Heart left ventricle (tissue), 16 donors: ENCODE measurements at regions not wholly inside any gene's neighbourhood (a gene's known extent, or its start where the extent isn't known, plus 50 kb on each side); places are given as distances from the start of the nearest gene placed in this dataset.

Experiments used
- ATAC-seq, 4 donors: fragments of 200-7000 bp; cut with Tn5 transposase; one replicate each; pipeline ENCODE4 v1.9.1; 2020 to 2022; ENCODE audit warnings: moderate library complexity in 4 of 4, mild to moderate bottlenecking in 3 of 4, moderate number of reproducible peaks in 1 of 4
- DNase-seq, 5 donors: peaks; one replicate each; pipeline ENCODE4 v3.0.0-alpha.2; 2020
- H3K27ac ChIP-seq, 12 donors: fragments of 200-600 bp; sonication (generic) in 4 of 12; one replicate each; pipeline versions ENCODE4 v1.5.0 to v1.8.0; 2016 to 2022; ENCODE audit warnings: mild to moderate bottlenecking in 2 of 12
- H3K27me3 ChIP-seq, 9 donors: fragments of 200-600 bp; sonication (generic) in 2 of 9; one replicate each; pipeline versions ENCODE4 v1.5.1 to v1.8.0; 2016 to 2022; ENCODE audit warnings: mild to moderate bottlenecking in 3 of 9
- H3K36me3 ChIP-seq, 9 donors: fragments of 200-600 bp; sonication (generic) in 2 of 9; one replicate each; pipeline versions ENCODE4 v1.5.0 to v1.8.0; 2018 to 2022; ENCODE audit warnings: mild to moderate bottlenecking in 2 of 9
- H3K4me1 ChIP-seq, 12 donors: fragments of 200-600 bp; sonication (generic) in 4 of 12; one replicate each; pipeline versions ENCODE4 v1.5.0 to v1.8.0; 2016 to 2022; ENCODE audit warnings: mild to moderate bottlenecking in 3 of 12
- H3K4me3 ChIP-seq, 12 donors: fragments of 200-600 bp; sonication (generic) in 4 of 12; one replicate each; pipeline versions ENCODE4 v1.5.0 to v1.8.0; 2017 to 2022; ENCODE audit warnings: mild to moderate bottlenecking in 9 of 12, moderate library complexity in 4 of 12
- H3K9me3 ChIP-seq, 12 donors: fragments of 200-600 bp; sonication (generic) in 4 of 12; one replicate each; pipeline versions ENCODE4 v1.5.0 to v1.8.0; 2016 to 2022; ENCODE audit warnings: mild to moderate bottlenecking in 1 of 12
- POLR2A ChIP-seq, 2 donors: fragments of 450-650 bp; IDR thresholded peaks; one replicate each; pipeline ENCODE4 v1.6.1; 2017; ENCODE audit warnings: antibody characterized with exemption in 2 of 2, mild to moderate bottlenecking in 2 of 2, moderate library complexity in 2 of 2
- WGBS, 4 donors: extraction: QIAGEN DNeasy Blood & Tissue Kit in 2 of 4; methylation state at CpG; one replicate each; pipeline versions ENCODE4 v1.1.5 to v1.1.7; 2013 to 2018; 5-methylcytosine and 5-hydroxymethylcytosine counted together
- intact Hi-C, 10 donors: fragments of 100-400 bp; cut with DNase I; formaldehyde crosslinking; loops; one replicate each; pipeline versions ENCODE4 v1.11.1 to v1.14.2; 2022
- TF ChIP-seq, protein P1 (sequence below), 12 donors: fragments of 200-600 bp; sonication (generic) in 4 of 12; IDR thresholded peaks; one replicate each; pipeline versions ENCODE4 v1.5.0 to v1.8.0; 2018 to 2022; ENCODE audit warnings: antibody characterized with exemption in 12 of 12, mild to moderate bottlenecking in 5 of 12
- donor health status: ischemic (EF 13 %, LVEDD 7.1; RV severe dilation, severe dysfunction).
- donor health status: healthy with polysubstance abuse.
- donor health status: DM: no; HTN: yes; CAD: no.
- donor health status: DM: no; HTN: no; CAD: no.
- donor health status: ischemic (EF 25% LVEDD 6.9; RV normal size, moderate dysfunction).
- donor health status: ischemic (EF 25% LVEDD 5.7; RV mildly dilated, moderate dysfunction).
- donor health status: healthy.
- donor health status: DM: yes; HTN: yes; CAD: no.
- donor health status: ischemic (EF 35%, LVEDD 5.7; RV mildly dilated, moderate dysfunction).
- donor health status: nonischemic (EF 11% LVEDD 7.7; RV severe dilation, severe dysfunction).
- donor health status: DM: yes; HTN: yes; CAD: no.
- donor health status: PGD.
- donor health status: ischemic (EF 29% LVEDD 5.4; RV normal size, mild dysfunction).
- donor health status: nonischemic (EF 23%, LVEDD 6.1; RV moderate dilation, normal function).

DNA sequence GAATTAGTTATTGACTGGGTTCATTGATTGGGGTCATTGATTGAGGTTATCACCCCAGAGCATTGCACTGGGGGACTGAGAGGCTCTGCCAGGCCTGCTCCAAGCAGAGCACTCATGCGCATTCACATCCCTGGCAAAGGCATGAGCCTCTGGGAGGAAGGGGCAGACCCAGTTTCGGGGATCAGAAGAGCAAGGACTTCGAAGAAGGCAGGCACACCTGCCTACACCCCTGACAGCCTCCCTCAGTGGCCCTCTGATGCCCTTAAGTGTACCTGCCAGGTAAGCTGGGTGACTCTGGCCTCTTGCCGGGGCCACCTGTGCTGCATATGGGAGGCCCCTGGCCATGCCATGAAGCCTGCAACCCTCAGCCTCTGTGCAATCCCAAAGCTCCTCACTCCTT is 181.1 kb downstream of the PTPN20 start:
- Histone ChIP-seq H3K27ac (no peak overlapping the region), H3K4me1 (peaks cover 0 to 4% (median 0%) of the 10 kb centered on the region in 12 donors), H3K4me3 (no peak overlapping the region), H3K9me3 (no peaks in the 10 kb centered on the region), H3K27me3 (no peaks in the 10 kb centered on the region), H3K36me3 (no peaks in the 10 kb centered on the region)
- intact Hi-C loops: no loop called here
- DNase-seq (no peak), ATAC-seq (no peak)
- TF ChIP-seq, protein P1, sequence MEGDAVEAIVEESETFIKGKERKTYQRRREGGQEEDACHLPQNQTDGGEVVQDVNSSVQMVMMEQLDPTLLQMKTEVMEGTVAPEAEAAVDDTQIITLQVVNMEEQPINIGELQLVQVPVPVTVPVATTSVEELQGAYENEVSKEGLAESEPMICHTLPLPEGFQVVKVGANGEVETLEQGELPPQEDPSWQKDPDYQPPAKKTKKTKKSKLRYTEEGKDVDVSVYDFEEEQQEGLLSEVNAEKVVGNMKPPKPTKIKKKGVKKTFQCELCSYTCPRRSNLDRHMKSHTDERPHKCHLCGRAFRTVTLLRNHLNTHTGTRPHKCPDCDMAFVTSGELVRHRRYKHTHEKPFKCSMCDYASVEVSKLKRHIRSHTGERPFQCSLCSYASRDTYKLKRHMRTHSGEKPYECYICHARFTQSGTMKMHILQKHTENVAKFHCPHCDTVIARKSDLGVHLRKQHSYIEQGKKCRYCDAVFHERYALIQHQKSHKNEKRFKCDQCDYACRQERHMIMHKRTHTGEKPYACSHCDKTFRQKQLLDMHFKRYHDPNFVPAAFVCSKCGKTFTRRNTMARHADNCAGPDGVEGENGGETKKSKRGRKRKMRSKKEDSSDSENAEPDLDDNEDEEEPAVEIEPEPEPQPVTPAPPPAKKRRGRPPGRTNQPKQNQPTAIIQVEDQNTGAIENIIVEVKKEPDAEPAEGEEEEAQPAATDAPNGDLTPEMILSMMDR (IDR thresholded peaks at IDR 0.05): no peak
- TF ChIP-seq POLR2A (IDR thresholded peaks at IDR 0.05): no peak
- WGBS, 4 donors: 94 to 100% (median 97%) methylated on average over 4 of the region's 4 CpGs

DNA sequence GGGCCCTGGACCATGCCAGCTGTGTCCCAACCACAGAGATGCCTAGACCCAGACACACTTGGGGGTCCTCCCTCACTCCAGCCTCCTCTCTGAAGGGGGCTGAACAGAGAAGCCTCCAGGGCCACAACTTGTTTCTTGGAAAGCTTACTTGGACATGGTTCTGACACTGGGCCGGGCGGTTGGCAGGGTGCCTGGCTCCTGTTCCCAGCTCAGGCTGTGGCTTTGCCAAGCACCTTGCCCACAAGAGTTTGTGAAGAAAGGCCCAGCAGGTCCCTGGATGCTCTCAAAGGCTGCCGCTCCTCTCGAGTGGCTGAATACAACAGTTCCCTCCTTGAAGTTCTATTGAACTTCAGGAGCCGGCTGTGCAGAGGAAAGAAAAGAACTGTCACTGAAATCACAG is 181.6 kb downstream of the PTPN20 start:
- intact Hi-C loops: no loop called here

DNA sequence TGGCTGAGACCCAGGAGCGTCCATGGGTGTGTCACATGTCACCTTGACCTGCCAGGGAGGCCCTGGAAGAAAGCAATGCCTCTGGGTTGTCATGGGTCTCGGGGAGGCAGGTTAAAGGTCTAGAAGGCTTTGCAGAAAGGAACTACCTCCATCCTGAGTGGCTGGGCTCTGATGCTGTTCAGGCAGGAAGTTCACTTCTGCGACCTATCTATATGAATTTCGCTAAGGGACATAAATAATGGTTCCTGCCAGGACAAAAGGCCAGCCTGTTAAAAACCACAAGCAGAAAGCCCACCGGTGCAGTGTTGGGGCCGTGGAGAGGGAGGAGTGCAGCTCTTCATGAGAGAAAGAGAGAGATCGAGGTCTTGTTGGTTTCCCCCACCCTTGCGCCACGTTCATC is 182.9 kb downstream of the PTPN20 start:
- TF ChIP-seq POLR2A (IDR thresholded peaks at IDR 0.05): no peak
- TF ChIP-seq, protein P1 (IDR thresholded peaks at IDR 0.05): no peak
- ATAC-seq: no peak

More for the DNA sequence above, 181.6 kb downstream of the PTPN20 start:
- no peak for TF ChIP-seq POLR2A (IDR thresholded peaks at IDR 0.05)
- TF ChIP-seq, protein P1 (IDR thresholded peaks at IDR 0.05): no peak
- ATAC-seq: peak in 3 of 4 donors; percentile 47 to 80 (median 70)
- H3K9me3 ChIP-seq: no peaks in the 10 kb centered on the region
- no peak overlapping the region for H3K27ac ChIP-seq
- peaks cover 0 to 4% (median 0%) of the 10 kb centered on the region in 12 donors for H3K4me1 ChIP-seq
- no peaks in the 10 kb centered on the region for H3K27me3 ChIP-seq
- H3K36me3 ChIP-seq: no peaks in the 10 kb centered on the region
- WGBS, 4 donors: 62 to 72% (median 65%) methylated on average over 3 to 5 of the region's 5 CpGs
- H3K4me3 ChIP-seq: no peak overlapping the region
- peak in 3 of 5 donors; percentile 48 to 72 (median 57) for DNase-seq

DNA sequence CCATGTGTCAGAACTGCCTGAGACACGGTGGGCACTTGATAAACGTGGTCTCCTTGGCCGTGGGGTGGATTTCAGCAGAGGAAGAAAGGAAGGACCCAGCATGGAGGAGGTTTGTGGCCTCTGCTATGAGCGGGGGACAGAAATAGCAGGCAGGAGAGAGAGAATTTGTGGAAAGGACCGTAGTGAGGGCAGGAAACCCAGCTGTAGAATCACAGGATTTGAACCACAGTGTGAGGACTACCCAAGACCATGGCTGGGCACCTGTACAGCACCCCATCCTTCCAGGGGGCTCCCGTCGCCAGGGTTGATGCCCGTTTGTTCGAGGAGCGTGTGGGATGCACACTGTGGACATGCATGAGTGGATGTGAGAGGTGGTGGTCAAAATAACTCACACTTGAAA is 183.4 kb downstream of the PTPN20 start:
- Histone ChIP-seq H3K27me3 (no peaks in the 10 kb centered on the region), H3K4me1 (no peaks in the 10 kb centered on the region), H3K27ac (no peak overlapping the region), H3K4me3 (no peak overlapping the region), H3K9me3 (no peaks in the 10 kb centered on the region), H3K36me3 (no peaks in the 10 kb centered on the region)
- ATAC-seq (no peak), DNase-seq (no peak)
- TF ChIP-seq, protein P1 (IDR thresholded peaks at IDR 0.05): no peak
- no peak for TF ChIP-seq POLR2A (IDR thresholded peaks at IDR 0.05)
- intact Hi-C loops: loop anchor here in 1 of 10 donors (5.0 kb wide), 1 partner anchor 73 kb away; no protein-coding TSS in a partner anchor
- WGBS, 4 donors: 88 to 89% (median 88%) methylated on average over 10 of the region's 10 CpGs

More for the DNA sequence above, 182.9 kb downstream of the PTPN20 start:
- Histone ChIP-seq H3K9me3 (no peaks in the 10 kb centered on the region), H3K27ac (no peak overlapping the region), H3K4me3 (no peak overlapping the region), H3K36me3 (no peaks in the 10 kb centered on the region), H3K4me1 (no peaks in the 10 kb centered on the region), H3K27me3 (no peaks in the 10 kb centered on the region)
- intact Hi-C loops: no loop called here
- no peak for DNase-seq
- 71 to 85% (median 83%) methylated on average over 9 of the region's 9 CpGs for WGBS, 4 donors
